DOHH2 (cell line): ENCODE measurements at regions not wholly inside any gene's neighbourhood (a gene's known extent, or its start where the extent isn't known, plus 50 kb on each side); places are given as distances from the start of the nearest gene placed in this dataset.
"Not testable (repeated sequence)": the region's sequence is repeated elsewhere in the genome, so short reads cannot be mapped to it uniquely, and the experiment has no call there.

Experiments
- CTCF ChIP-seq: fragments of 200-600 bp; sonication (generic); IDR thresholded peaks from one replicate; pipeline ENCODE4 v1.5.1; 2014; ENCODE audit warnings: antibody characterized with exemption, mild to moderate bottlenecking, low read depth, low read length; ENCODE audit not compliant: poor library complexity, severe bottlenecking
- EZH2phosphoT487 ChIP-seq: fragments of 200-600 bp; sonication (generic); IDR thresholded peaks from 2 replicates; pipeline ENCODE4 v1.6.1; 2017; ENCODE audit warnings: borderline replicate concordance, mild to moderate bottlenecking, antibody characterized with exemption, low read length, moderate library complexity, mixed read lengths

- TF ChIP-seq CTCF, EZH2phosphoT487: not testable (repeated sequence)
Observed at GRCh38 chr2:87611956-87612355, 135.9 kb upstream of the PLGLB2 start.
